Left cardiac atrium (tissue), 4 donors: ENCODE measurements at regions not wholly inside any gene's neighbourhood (a gene's known extent, or its start where the extent isn't known, plus 50 kb on each side); places are given as distances from the start of the nearest gene placed in this dataset.
"Not testable (repeated sequence)": the region's sequence is repeated elsewhere in the genome, so short reads cannot be mapped to it uniquely, and the experiment has no call there.

Source experiments
- ATAC-seq, 2 donors: fragments of 200-7000 bp; cut with Tn5 transposase; one replicate each; pipeline ENCODE4 v1.9.1; 2020; ENCODE audit warnings: mild to moderate bottlenecking in 2 of 2, moderate library complexity in 2 of 2
- DNase-seq: peaks from one replicate; pipeline ENCODE4 v3.0.0-alpha.2; 2020
- intact Hi-C, 2 donors: fragments of 100-400 bp; cut with DNase I; formaldehyde crosslinking; loops; one replicate each; pipeline versions ENCODE4 v1.14.1 to v1.15.1; 2022 to 2023
- donor health status: DM: no; HTN: yes; CAD: no.
- donor health status: DM: no; HTN: yes; CAD: no; lungs with severe emphysema.
- donor health status: DM: yes; HTN: yes; CAD: no.
- donor health status: Dilated cardiomyopathy.

GRCh38 chr7:42549866-42550485 is 313.0 kb upstream of the GLI3 start:
- intact Hi-C loops: no loop called here
- no peak for DNase-seq
- ATAC-seq: no peak

GRCh38 chr7:42548816-42549611 is 312.0 kb upstream of the GLI3 start:
- DNase-seq (no peak), ATAC-seq (no peak)
- intact Hi-C loops: no loop called here

- ATAC-seq: no peak
- no peak for DNase-seq
- intact Hi-C loops: no loop called here
Observed at GRCh38 chr7:42545049-42545724, 308.2 kb upstream of the GLI3 start.

- ATAC-seq (no peak), DNase-seq (no peak)
- intact Hi-C loops: no loop called here
Observed at GRCh38 chr7:42543953-42544352, 306.9 kb upstream of the GLI3 start.

GRCh38 chr7:42542446-42542845 is 305.4 kb upstream of the GLI3 start:
- ATAC-seq, DNase-seq, intact Hi-C loops: not testable (repeated sequence)

- DNase-seq (no peak), ATAC-seq (no peak)
- intact Hi-C loops: no loop called here
Observed at GRCh38 chr7:42534441-42534840, 297.4 kb upstream of the GLI3 start.

GRCh38 chr7:42527004-42527403 is 290.0 kb upstream of the GLI3 start:
- DNase-seq (no peak), ATAC-seq (no peak)
- intact Hi-C loops: no loop called here

- ATAC-seq (peak in 1 of 2 donors; percentile 45), DNase-seq (peak; percentile 21)
- intact Hi-C loops: no loop called here
Observed at GRCh38 chr7:42522227-42522991, 285.4 kb upstream of the GLI3 start.

GRCh38 chr7:42511027-42511426 is 274.0 kb upstream of the GLI3 start:
- no peak for DNase-seq
- intact Hi-C loops: no loop called here
- no peak for ATAC-seq

- ATAC-seq: no peak
- intact Hi-C loops: no loop called here
- DNase-seq: no peak
Observed at GRCh38 chr7:42506097-42506496, 269.1 kb upstream of the GLI3 start.

GRCh38 chr7:42502022-42502421 is 265.0 kb upstream of the GLI3 start:
- DNase-seq (no peak), ATAC-seq (peak in 1 of 2 donors; percentile 53)
- intact Hi-C loops: no loop called here

- no peak for DNase-seq
- intact Hi-C loops: no loop called here
- no peak for ATAC-seq
Observed at GRCh38 chr7:42495256-42495655, 258.2 kb upstream of the GLI3 start.

- peak in 1 of 2 donors; percentile 73 for ATAC-seq
- intact Hi-C loops: no loop called here
- DNase-seq: peak; percentile 27
Observed at GRCh38 chr7:42494736-42495135, 257.7 kb upstream of the GLI3 start.

GRCh38 chr7:42494199-42494710 is 257.2 kb upstream of the GLI3 start:
- ATAC-seq (no peak), DNase-seq (no peak)
- intact Hi-C loops: no loop called here

GRCh38 chr7:42493436-42494198 is 256.6 kb upstream of the GLI3 start:
- DNase-seq: peak; percentile 85
- peak; percentile 96 to 99 for ATAC-seq
- intact Hi-C loops: no loop called here

- DNase-seq: no peak
- intact Hi-C loops: no loop called here
- ATAC-seq: peak in 1 of 2 donors; percentile 24
Observed at GRCh38 chr7:42492920-42493319, 255.9 kb upstream of the GLI3 start.

GRCh38 chr7:42491106-42491505 is 254.1 kb upstream of the GLI3 start:
- no peak for ATAC-seq
- intact Hi-C loops: no loop called here
- DNase-seq: no peak

- DNase-seq (no peak), ATAC-seq (no peak)
- intact Hi-C loops: no loop called here
Observed at GRCh38 chr7:42489299-42489698, 252.3 kb upstream of the GLI3 start.

- no peak for DNase-seq
- intact Hi-C loops: no loop called here
- ATAC-seq: no peak
Observed at GRCh38 chr7:42485301-42485766, 248.3 kb upstream of the GLI3 start.
